ENCODE measurements at regions not wholly inside any gene's neighbourhood (a gene's known extent, or its start where the extent isn't known, plus 50 kb on each side); places are given as distances from the start of the nearest gene placed in this dataset.

DNA sequence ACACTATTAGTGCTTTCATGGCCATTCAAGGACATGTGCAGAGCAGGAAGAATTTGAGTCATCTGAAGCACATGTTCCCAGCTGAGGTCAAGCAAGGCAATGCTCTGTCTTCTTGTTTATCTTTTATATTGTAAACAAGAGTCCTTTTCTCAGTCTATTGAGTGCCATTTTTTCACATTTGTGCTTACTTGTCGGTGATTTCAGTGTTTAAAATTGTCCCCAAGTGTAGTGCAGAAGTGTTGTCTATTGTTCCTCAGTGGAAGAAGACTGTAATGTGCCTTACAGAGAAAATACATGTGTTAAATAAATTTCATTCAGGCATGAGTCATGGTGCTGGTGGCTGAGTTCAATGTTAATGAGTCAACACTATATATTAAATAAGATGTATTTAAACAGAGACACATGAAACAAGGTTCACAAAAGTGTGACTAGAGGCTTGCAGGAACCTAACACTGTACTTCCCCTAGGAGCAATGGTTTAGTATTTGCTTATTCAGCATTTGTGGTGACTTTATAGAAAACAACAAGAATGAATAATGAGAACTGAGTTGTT lies 391.1 kb downstream of the LRIG3 start:
- DNase-seq (ENCODE audit: low read depth in 3 of 3) = no peak

DNA sequence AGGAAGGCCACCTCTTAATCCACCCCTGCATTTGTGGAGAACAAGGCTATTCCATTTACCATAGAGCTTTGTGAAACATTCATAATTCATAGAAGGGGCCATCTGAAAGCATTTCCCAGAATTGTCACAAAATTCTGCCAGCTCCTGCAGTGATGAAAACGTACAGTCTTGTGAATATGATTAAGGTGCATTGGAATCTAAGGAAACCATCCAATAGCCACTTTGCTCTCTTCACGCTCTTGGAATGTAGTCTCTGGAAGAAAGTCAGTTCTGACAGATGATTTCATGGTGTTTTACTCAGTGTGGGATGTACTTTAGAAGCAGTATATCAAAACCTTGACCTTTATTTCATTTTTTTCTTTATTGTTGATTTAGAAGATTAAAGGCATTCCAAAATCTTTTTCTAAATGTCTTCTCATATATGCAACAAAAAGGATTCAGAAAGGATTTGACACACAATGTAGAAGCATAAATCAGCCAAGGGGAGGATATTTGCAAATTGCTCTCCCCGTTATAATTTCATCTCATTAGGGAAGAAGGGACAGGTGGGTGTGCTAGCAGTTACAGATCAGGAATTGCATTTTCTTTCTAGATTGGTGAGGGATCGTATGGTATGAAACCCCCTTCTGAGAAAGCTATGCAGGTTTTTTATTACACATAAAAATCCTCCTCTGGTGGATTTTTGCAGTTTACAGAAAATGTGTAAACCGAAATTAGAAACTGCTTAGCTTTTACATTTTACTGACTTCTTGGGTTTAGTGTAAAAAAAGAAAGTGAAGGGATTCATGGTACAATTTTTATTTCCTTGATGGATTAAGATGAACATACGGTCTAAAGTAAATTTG lies 390.2 kb downstream of the LRIG3 start:
- DNase-seq (ENCODE audit: low read depth in 3 of 3) = no peak

DNA sequence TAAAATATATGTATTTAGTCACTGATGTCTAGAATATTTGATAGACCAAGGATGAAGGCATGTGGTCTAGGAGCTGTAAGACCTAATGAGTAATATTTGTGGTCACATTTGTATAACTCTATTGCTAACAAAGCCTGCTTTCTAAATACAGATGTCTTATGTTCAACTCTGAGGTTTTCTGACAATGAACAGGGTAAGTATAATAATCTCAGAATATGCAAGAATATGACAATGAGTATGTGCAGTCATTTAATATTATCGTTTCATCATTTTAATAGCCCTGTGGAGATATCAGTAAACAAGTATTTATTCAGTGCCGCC lies 389.6 kb downstream of the LRIG3 start:
- no peak for DNase-seq (ENCODE audit: low read depth in 3 of 3)

DNA sequence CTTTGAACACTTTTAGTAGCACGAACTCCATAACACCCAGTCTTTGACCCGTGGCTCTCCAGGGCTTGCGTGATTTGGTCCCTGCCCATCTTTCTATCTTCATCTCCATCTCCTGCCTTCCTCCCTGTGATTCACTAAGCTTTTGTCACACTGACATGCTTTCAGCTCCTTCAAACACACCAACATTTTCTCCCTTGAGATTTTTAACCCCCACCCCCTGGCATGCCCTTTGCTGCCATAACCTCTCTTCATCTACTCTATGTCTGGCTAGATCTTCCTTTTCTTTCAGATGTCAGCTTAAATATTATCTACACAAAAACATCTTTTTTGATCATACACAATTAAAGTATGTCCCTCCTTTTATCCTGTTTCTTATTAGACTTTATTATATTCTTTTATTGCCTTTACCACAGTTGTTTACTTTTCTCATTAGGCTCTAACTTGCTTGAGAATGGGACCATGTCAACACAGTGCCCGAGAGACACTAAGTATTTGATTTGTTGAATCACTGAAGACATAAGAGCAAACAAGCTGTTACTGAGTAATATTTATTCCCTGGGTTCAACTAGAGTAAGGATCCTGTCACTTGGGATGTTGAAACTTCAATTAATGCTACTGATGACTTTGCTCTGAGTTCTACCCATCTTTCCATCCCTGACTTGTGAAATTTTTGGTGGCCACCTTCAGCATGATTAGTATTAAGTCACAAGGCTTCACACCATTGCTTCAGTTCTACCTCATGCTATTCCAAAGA lies 387.3 kb downstream of the LRIG3 start:
- DNase-seq (ENCODE audit: low read depth in 3 of 3) = no peak

DNA sequence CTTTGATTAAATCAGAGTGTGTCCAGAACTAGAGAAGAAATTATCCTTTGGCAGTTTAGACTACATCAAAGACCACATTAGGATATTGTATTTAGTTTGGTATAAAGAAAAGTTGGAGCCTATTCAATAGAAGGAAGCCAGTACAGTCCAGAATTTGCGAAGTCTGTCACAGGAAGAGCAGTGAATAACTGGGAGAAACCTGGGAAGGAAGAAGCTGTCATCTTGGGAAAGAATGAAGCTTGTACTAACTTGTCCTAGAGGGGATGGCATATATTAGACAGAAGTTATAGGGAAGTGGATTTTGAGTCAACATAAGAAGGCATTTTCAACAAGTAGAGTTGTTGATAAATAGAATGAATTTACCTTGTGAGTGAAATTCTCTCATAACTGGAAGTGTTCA lies 386.7 kb downstream of the LRIG3 start:
- no peak for DNase-seq (ENCODE audit: low read depth in 3 of 3)

DNA sequence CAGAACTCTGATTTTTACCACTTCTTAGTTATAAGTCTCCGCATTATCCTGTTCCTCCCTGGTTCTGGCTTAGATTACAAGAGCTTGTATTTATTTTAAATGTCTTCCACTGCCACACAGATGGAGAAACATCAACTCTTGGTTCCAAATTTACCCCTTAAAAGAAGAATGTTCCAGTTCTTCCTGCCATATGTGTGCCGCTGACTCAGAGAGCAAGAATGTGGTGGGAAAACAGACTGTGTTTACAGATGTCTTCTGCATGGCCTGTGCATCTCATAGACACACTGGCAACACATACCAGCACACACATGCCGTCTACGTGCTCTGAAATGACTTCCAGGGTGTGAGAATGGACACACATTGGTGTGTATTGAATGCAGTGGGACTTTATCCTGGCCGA lies 383.0 kb downstream of the LRIG3 start:
- DNase-seq (ENCODE audit: low read depth in 3 of 3) = no peak

DNA sequence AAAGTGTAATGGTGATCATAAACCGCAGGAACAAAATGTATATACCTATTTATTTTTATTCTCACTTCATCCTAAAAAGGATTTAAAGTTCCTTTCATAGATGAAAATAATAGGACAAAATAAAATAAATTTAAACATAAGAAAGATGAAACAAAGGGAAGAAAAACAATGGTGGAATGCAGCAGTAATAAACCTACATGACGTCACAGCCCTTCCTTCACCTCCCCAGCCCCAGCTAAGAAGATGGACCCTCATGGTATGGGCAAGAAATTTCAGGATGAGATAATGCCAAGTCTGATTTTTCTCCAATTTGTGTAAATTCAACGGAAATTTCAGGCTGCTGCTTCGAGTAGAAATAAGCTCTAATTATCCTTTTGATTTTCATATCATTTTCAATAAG lies 381.0 kb downstream of the LRIG3 start:
- DNase-seq (ENCODE audit: low read depth in 3 of 3) = no peak

DNA sequence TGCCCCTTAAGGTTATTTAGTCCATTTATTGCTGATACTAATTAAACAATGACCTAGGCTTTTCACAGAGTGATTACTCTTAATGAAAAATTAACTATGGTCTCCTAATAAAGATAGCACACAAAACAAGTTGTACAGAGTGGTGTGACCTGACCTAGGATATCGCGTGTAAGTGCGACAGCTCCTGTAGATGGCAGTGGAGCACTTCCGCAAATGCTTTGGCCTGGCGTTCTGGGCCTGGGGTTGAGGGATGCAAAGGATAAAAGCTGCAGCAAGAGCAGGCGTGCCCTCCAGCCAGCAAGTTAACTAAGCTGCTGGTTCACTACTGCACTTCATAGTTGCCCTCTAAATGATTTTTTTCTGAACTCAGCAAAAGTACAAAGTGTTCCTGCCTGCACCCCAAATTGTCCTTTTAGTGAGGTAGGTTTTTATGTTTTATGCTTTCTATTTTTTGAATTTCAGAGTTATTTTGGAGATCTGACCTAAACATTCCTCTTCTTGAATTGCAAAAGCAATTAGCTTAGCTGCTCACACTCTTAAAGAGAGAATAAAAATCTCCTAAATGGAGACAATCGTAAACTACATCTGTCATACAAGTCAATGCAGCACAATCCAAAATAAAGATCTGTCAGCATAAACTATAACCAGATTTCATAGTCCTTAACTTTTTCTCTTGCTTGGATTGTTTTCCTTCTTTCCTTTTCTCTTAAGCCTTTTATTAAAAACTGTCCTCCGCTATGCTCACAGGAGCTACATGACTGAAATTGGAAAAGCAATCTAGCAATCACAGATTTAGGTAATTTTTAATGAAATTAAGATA lies 379.6 kb downstream of the LRIG3 start:
- no peak for DNase-seq (ENCODE audit: low read depth in 3 of 3)

DNA sequence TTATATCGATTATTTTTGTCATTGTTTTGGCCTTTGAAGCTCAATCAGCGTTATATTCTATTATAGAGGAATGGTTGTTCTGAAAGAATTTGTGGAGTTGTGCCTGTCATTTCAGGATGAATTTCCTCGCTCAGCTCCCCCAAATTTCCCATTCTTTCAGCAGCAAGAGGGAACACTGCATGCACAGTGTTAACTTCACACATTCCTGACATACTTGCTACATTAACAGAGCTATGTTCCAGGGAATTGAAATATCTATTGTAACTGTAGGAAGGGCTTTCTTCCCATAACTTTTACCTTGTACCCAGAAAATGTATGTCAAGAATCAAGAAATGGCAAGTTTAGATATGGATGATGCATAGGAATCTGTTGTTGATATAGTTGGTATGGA lies 379.0 kb downstream of the LRIG3 start:
- no peak for DNase-seq (ENCODE audit: low read depth in 3 of 3)

DNA sequence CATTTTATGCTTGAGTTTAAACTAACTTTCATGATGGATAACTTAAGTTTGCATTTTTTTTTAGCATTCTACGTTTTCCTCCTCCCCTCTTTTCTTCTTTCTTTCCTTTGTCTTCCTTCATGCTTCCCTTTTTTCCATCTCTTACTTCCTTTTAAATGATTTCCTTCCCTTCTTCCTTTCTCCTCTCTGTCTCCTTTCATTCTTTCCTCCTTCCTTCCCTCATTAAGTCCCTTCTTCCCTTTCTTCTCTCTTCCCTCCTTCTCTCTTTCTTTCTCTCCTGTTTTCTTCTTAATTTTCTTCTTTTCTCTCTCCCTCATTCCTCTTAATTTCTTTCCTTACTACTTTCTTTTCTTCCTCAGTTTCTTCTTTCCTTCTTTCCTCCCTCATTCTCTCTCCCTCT lies 376.0 kb downstream of the LRIG3 start:
- no peak for DNase-seq (ENCODE audit: low read depth in 3 of 3)

DNA sequence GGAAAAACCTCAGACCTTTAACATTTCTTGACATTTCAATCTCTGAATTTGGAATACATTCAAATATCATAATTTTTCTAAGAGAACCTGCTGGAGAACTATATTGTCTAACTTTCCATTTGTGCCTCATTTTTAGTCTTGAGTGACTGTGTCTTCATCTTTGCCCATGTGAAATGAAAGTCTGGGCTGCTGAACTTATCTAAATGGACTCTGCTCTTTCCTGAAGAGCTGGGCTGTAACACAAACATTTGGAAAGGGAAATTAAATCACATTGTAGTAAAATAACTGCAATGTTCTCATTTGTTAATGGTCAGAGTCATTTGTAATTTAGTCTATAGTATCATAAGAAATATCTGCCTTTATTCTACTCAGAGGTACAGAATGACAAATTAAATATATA lies 373.1 kb downstream of the LRIG3 start:
- DNase-seq (ENCODE audit: low read depth in 3 of 3) = no peak

DNA sequence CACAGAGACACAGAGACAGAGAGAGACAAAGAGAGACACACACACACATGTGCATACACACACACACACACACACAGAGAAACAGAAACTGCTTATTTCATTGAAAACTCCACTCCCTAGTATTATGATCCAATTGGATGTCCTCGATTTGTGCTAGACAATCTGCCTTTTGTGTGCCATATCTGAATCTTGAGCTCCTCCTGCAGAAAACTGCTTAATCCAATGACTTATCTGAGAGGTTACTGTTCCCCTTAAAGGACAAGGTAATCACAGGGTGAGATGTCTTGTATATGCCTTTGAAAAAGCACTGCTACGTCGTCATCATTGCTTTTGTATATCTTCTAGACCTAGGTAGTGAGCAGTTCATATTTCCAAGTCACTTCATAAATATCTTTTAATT lies 371.5 kb downstream of the LRIG3 start:
- DNase-seq (ENCODE audit: low read depth in 3 of 3) = no peak

DNA sequence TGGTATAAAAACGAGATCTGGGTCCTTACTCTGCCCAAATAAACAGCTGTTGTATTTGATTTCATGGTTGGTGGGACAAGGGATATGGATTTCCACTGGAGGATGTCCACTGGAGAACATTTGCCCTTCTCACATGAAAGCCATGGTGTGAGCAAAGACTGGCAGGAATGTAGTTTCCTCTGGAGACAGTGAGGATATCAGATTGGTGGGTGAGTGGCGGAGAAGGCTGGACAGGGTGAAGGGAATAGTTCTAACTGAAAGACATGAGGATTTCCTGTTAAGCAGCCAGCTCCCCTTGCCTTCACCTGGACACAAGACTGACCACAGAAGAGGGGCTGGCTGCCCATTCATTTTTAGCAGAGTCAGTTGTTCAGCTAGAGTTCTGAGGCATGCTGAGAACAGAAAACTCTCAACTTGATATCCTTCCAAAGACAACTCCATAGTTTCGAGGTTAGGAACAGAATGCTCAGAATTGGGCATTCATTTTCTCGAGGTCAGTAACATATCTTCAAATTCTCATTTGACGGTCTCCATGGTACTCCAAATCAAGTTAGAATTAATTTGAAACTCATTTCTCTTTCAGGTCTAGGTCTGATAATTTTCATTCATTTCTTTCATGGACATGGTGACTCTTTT lies 365.7 kb downstream of the LRIG3 start:
- no peak for DNase-seq (ENCODE audit: low read depth in 3 of 3)

DNA sequence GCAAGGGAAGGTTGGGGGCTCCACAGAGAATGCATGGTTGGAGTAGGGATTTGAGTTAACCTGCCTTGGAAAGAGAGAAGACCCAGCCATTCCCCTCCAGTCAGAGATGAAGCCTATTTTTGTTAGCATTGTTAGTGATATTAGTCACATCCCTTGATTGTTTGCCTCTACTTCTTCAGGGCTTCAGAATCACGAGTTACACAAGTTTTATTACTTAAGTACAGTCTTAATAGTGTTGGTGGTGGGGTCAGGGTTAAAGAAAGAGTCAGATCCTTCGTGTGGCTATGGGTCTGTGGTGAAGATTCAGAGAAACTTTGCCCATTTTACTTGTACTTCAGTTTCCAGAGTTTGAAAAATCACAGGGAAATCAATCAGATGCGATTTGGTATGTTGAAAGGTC lies 363.1 kb downstream of the LRIG3 start:
- DNase-seq (ENCODE audit: low read depth in 3 of 3) = no peak

DNA sequence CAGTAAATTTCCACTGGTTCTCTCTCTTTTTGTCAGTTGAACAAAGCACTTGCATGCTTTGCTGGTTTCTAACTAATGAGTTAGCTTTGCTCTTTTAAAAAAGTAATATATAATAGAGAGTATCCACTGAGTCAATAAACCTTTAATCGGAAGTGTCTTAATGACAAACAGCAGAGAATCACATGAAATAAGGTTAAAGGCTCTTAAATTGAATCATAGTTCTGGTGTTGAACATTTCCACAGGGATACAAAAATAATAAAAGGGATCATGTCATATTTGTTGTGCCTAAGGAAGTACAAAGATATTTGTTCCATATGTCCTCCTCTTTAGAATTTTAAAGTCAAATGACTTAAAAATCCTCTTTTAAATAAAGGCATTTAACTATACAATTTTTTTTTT lies 362.6 kb downstream of the LRIG3 start:
- no peak for DNase-seq (ENCODE audit: low read depth in 3 of 3)

DNA sequence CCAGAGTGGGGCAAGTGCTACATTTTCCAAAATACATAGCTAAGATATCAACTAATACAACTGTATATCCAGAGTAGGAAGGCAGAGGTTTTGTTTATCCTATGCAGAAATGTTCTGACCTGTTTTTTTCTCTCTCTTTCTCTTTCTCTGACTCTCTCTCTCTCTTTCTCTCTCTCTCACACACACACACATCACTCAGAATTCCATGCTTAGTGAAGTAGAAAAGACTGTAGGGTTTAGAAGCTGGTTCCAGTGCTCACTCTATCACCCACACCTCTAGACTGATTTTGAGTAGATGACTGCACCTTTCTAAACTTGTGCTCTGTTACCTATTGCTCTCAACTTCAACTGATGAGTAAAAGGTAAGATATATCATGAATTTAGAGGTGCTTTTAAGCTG lies 356.7 kb downstream of the LRIG3 start:
- no peak for DNase-seq (ENCODE audit: low read depth in 3 of 3)

DNA sequence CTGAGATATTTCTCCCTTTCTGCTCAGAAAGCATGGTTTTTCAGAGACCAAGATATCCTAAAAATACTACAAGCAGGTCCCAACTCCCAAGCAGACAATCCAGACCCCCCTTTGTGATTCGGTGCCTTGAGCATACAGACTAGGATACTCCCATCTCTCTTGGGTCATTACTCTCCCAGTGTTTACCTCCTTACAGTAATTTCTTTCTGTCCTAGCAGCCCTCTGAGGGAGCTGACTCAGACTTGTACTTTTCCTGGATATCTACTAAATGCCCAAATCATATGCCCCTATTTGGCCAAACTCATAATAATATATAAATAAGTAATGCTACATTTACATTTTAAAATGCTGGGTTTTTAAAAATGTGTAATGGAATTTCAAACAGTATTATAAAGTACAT lies 355.6 kb downstream of the LRIG3 start:
- DNase-seq (ENCODE audit: low read depth in 3 of 3) = no peak

DNA sequence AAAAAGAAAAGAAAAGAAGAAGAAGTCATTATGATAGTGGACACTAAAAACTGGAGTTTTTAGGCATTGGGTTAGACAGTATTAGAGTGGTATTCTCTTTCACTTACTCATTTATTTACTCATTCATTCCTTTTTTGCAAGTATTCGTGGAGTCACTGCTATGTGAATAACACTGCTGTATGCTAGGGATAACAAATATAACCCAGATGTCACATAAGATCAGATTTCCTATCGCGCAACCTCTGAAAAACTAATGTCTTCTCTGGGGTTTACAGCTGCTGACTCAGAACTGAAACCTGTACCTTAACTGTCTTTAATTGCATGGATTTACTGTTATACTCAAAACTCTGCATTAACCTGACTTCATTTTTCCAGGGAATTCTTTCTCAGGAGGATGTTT lies 353.7 kb downstream of the LRIG3 start:
- no peak for DNase-seq (ENCODE audit: low read depth in 3 of 3)

DNA sequence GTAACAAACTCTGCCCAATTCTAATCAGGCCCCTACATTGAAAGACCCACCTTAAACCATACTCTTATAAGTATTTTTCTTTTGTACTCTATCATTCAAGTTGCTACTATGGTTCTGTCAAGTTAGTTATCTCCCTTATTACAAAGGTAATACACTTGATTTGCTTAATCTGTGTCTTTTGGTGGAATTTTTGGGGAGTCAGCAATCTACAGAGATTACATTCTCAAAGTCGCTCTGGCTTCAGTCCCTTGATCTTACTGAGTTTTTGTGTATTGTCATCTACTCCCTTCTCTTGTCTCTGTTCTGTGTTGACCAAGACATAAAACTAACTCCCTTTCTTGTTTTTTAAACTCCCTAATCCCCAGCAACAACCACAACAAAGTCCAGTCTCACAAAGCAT lies 353.1 kb downstream of the LRIG3 start:
- DNase-seq (ENCODE audit: low read depth in 3 of 3) = no peak

DNA sequence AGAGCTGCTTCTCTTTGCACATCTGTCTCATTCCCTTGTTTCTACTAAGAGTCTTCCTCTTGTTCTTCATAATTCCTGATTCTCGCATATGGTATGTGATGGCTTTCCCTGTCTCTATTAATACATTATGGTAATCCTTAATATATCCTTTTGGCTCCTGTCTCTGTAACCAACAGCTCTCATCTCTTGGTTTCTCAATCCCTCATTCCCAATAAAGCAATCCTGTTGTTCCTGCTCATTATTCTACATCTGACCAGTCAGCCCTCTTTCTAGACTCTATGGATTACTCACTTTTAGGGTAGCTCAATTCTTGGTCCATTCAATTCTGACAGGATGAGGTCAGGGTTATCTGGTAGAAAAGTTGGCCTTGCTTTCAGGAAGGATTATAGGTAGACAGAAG lies 349.9 kb downstream of the LRIG3 start:
- DNase-seq (ENCODE audit: low read depth in 3 of 3) = no peak

DNA sequence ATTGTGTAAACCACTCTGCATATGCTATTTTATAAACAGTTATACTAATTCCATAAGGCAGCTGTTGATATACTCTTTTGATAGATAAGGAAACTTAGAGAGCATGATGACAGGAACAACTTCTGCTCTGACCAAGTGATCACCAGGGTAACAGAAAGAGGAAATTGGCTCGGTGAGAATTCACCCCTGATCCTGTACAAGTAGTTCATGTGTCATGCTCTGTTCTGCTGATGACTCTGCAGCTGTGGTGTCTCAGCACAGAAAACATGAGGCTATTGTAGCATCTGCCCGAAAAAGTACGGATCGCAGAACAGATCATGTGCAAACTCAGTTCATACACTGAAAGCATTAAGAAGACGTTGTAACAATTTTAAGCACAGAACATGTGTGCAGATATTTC lies 345.0 kb downstream of the LRIG3 start:
- no peak for DNase-seq (ENCODE audit: low read depth in 3 of 3)

DNA sequence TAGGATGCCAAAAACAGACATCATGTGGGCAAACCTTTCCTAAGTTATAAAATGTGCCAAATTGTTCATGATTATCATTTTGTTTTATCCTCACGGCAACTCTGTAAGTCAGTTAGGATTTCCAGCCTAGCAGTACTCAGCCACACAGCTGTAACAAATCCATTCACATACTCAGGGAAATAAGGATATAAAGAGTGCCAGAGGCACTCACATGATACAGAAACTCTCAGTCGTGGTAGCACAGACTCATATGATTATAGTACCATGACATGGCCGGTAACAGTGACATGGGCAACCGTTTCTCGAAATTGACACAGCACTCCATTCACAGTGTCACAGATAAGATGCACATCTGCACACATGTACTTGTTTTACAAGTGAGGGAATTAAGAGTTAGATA lies 344.2 kb downstream of the LRIG3 start:
- DNase-seq (ENCODE audit: low read depth in 3 of 3) = no peak
